SK-MEL-5 (cell line): ENCODE measurements at regions not wholly inside any gene's neighbourhood (a gene's known extent, or its start where the extent isn't known, plus 50 kb on each side); places are given as distances from the start of the nearest gene placed in this dataset.
"Not testable (repeated sequence)": the region's sequence is repeated elsewhere in the genome, so short reads cannot be mapped to it uniquely, and the experiment has no call there.

Experiments used
- DNase-seq: peaks from one replicate; pipeline ENCODE4 v3.0.0-alpha.2; 2016; ENCODE audit warnings: low read depth, low spot score
- in situ Hi-C: cut with HindIII; loops from 2 replicates; pipeline ENCODE4 v1.10.0; 2016; ENCODE audit warnings: low sequenced_read_pairs, high pct_unique_total_duplicates, low pct_unique_long_range_greater_than_20kb

DNA sequence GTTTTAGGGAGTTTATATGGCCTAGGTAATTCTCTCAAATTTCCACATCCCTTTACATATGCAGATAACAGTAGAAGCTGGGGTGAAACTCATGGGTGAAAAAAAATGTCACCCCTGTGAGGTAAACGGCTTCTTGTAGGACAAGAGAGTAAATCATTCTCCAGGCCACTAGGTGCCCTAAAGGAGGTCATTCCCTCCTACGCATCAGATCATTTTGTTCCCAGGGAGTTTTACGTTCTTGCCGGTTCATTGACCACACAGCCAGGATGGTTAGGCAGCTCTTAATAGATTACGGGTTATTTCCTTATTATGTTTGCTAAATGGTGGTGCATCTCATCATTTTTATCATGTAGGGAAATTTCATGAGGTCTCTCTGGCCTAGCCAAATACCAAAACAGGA, 225.8 kb upstream of the NOCT start:
- in situ Hi-C loops = no loop called here
- DNase-seq = no peak

DNA sequence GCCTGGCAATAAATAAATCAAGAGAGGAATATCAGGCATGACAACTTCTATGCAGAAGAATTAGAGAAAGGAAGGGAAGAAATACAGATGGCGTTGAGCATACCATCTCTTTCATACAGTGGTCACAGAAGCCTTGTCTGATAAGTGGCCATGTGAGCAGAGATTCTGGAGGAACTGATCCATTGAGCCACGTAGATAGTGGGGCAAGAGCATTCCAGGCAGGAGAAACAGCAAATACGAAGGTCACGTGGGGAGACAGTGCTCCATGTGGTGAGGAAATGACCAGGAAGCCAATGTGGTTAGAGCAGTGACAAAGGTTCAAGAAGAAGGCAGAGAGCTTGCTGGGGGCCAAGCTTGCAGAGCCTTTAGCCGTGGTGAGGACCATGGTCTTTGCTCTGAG, 226.7 kb upstream of the NOCT start:
- in situ Hi-C loops = no loop called here
- DNase-seq = no peak

DNA sequence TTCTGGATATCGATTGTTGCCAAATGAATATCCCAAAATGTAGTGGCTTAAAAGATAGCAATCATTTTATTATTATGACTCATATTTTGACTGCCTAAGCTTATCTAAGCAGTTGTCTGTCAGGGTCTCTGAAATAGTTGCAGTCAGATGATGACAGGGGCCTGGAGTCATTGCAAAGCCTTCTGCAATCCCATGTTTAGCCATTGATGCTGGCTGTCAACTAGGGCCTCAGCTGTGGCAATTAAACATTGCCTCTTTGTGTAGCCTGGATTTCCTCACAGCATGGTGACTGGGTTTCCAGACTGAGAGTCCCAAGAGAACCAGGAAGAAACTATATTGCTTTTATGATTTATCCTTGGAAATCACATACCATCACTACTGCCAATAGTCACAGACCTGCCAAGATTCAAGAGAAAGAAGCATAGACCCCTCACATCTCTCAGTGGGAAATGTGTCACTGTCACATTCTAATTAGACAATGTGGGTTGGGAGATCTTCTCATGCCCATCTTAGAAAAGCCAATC, 227.3 kb upstream of the NOCT start:
- DNase-seq = no peak
- in situ Hi-C loops = no loop called here

DNA sequence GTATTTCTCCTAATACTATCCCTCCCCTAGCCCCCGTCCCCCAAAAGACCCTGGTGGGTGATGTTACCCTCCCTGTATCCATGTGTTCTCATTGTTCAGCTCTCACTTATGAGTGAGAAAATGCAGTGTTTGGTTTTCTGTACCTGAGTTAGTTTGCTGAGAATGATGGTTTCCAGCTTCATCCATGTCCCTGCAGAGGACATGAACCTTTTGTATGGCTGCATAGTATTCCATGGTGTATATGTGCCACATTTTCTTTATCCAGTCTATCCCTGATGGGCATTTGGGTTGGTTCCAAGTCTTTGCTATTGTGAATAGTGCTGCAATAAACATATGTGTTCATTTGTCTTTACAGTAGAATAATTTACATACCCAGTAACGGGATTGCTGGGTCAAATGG, 235.8 kb upstream of the NOCT start:
- in situ Hi-C loops = not testable (repeated sequence)

DNA sequence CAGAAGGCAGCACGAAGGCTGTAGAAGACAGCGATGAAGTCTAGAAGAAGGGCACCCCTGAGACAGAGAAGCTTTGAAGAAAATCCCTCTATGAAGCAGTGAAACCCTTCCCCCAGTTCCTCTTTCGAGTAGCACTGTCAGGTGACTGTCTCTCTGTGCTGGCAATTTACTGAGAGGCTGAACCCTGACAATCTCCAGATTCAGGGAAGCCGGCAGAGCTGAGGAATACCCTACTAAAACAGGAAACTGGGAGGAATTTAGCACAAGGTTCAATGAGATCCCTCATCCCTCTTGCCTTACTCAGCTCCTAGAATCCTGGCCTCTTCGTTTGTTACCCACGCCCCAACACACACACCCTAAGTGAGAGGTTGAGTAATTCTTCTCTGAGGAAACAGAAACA, 239.7 kb upstream of the NOCT start:
- in situ Hi-C loops = no loop called here
- DNase-seq = no peak

More for the DNA sequence above, 235.8 kb upstream of the NOCT start:
- DNase-seq = not testable (repeated sequence)

DNA sequence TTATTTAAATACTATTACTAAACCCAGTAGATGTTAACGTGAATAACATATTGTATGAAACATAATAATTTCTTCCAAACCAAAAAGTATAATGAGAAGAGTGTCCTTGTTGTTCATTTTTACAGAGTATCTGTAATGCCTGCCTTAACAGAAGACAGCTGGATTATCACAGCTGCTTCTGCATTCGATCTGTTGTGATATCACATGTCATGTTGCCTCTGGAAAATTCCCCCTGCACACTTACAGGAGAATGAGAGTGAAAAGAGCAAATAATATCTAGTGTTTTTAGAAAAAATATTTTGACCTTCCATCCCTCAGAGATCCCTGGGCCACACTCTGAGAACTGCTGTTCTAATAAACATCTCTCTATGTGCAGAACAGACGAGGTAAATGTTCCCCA, 240.1 kb upstream of the NOCT start:
- no peak for DNase-seq
- in situ Hi-C loops = no loop called here

DNA sequence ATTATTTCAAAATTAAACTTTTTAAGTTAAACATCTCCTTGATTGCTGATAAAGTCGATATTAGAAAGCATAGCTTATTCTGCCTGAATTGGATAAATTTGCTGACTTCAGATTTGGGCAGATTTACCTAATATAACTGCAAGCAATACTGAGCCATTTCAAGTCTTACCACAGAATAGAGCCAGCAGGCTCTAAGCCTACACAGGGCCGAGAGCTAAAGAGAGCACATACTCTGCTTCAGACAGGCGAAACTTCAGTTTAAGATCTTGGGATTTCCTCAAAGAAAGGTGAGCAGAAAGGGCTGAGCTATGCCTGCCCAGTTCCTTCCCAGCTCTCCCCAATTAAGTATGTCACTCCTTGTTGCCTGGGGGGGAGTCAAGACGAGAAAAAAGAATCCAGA, 240.6 kb upstream of the NOCT start:
- DNase-seq = no peak
- in situ Hi-C loops = no loop called here

DNA sequence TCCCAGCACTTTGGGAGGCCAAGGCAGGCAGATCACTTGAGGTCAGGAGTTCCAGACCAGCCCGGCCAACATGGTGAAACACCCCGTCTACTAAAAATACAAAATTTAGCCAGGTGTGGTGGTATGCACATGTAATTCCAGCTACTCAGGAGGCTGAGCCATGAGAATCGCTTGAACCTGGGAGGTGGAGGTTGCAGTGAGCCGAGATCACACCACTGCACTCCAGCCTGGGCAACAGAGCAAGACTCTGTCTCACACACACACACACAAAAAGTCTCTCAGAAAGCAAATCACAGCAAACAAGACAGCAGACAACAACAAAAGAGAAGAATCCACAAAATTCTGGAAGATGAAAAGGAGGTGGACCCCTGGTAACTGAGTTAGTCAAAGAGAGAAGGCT, 241.5 kb upstream of the NOCT start:
- in situ Hi-C loops = not testable (repeated sequence)

DNA sequence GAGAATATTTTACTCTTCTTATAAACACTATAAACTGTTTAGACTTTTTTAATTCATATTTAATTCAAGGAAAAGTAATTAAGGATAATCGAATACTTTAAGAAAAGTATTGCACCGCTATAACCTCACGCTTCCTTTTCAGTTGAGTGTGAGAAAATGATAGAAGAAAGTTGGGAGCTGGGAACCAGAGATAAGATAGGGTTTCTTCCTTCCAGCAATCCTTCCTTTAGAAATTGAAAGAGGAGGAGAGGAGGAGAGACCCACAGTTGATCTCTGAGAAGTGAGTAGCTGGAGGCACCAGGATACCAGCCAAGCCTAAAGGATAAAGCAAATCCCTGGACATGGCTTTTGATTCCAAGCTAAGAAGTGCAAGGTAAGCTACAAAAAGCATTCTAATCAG, 242.3 kb upstream of the NOCT start:
- in situ Hi-C loops = no loop called here
- DNase-seq = no peak

More for the DNA sequence above, 241.5 kb upstream of the NOCT start:
- DNase-seq = not testable (repeated sequence)

DNA sequence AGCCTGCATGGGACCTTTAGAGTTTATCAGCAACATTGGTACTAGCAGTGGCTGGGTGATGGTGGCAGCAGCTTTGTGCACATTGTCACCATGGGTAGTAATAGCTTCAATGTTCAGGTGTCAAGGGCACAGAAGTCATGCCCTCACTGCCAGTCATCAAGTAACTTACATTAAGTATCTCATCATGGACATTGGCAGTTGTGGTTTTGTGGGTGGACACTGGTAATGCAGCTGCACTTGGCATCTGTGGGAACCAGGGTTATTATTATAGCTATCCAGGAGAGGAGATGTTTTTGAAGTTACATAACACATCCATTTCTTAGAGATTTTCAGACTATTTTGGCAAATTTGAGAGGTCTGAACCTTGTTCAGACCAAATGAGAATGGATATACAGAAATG, 243.2 kb upstream of the NOCT start:
- in situ Hi-C loops = no loop called here
- DNase-seq = no peak

DNA sequence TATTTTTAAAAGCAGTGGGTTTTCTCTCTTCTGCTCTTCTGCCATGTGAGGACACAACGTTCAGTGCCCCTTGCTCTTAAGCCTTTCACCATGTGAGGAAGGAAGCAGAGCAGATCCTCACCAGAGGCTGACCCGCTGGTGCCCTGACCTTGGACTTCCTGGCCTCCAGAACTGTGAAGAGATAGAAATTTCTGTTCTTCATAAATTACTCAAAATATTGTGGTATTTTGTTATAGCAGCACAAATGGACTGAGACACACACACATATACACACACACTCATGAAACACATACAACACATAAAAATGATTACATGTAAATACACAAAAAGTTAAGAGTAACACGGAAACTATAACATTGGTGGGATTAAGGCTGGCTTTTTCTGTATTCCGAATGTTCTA, 244.8 kb upstream of the NOCT start:
- in situ Hi-C loops = no loop called here
- no peak for DNase-seq

DNA sequence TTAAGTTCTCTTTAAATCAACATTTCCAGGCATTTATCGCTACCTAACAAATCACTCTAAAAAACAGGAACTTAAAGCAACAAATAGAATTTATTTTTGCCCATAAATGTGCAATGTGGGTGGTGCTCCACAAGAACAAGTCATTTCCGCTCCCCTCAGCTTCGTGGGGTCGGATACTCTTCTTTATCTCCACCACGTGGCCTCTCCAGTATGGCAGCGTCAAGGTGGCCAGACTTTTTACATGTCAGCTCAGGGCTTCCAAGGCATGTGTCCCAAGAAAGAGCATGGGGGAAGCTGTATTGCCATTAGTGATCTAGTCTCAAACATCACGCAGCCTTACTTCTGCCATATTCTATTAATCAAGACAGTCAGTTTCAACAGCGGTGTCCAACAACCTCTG, 249.2 kb upstream of the NOCT start:
- no peak for DNase-seq
- in situ Hi-C loops = no loop called here

DNA sequence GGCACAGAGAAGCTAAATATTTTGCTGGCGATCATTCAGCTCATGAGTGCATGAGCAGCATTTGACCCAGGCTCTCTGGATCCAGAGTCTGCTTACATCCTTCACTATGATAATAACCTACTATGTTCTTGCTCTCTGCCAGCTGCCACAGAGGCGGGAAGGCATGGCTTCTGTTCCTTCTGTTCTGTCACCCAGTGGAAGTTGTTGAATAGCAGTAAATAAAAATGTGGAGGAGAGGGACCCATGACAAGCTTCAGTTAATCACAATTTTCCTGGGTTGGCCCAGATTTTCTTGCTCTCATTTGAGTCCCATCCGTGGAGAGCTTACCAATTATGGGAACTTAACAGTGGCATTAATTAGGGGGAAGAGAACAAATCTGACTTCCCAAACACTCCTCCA, 250.1 kb upstream of the NOCT start:
- DNase-seq = no peak
- in situ Hi-C loops = no loop called here

DNA sequence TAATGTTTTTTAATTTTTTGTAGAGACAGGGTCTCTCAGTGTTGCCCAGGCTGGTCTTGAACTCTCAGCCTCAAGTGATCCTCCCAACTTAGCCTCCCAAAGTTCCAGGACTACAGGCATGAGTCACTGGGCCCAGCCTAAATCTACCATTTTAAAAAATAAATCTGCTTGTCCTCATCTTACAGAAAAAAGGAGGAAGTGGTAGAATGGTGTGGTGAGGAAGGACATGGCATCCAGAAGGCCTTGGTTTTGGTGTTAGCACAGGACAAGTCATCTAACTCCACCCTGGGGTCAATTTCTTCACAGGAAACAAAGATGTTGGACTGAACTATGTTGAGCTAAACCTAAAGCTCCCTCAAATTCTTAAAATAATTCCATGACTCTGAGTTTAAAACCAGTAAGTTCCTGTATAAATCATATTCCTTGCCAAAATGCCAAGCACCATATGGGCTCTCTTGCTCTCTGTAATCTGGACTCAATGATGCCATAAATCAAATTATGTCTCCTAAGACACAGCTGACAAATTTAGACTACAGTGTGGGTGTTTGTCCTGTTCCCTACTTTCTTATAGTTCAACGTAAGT, 253.9 kb upstream of the NOCT start:
- in situ Hi-C loops = no loop called here

DNA sequence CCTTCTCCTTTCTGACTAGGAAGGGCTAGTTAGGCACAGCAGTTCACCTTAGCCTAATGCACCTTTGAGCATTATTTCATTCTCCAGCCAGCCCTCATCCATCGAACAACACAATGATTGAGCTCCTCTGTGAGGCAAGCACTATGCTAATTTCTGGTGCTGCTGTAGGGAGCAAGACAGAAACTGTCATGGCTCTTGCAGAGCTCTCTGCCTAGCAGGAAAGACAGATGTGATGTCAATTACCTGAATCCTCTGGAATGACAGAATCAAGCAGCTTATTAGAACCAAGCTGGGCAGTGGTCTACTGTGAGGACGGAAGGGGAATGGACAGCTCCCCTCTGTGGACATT, 256.1 kb upstream of the NOCT start:
- no peak for DNase-seq
- in situ Hi-C loops = no loop called here

More for the DNA sequence above, 253.9 kb upstream of the NOCT start:
- no peak for DNase-seq

DNA sequence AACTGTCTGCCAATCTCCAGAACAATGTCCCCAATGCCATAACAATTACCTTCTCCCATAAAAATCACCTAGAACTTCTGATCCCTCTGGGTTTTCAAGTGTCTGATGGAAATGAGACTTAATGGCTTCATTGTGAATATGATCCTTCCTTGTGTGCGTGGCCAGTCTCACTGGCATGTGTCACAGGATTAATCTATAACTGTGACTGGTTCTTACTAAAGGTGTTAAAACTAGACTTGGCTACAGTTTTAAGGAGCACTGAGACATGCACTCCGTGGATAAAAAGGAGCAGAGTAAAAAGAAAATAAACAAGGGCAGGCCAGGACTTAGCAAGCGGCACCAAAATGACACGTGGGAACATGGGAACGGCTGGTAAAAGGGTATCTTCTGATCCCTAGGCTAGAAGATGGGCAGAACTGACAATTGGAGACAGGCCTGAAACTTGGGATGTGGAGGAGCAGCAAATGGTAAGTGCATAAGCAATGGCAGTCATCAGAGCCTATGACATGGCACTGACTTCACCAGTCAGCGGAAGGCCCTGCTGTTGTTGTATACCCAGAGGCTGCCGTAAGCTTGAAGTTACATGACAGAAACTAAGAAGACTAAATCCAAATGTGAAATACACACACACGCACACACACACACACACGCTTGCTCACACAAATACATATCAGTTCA, 256.6 kb upstream of the NOCT start:
- DNase-seq = no peak
- in situ Hi-C loops = no loop called here

DNA sequence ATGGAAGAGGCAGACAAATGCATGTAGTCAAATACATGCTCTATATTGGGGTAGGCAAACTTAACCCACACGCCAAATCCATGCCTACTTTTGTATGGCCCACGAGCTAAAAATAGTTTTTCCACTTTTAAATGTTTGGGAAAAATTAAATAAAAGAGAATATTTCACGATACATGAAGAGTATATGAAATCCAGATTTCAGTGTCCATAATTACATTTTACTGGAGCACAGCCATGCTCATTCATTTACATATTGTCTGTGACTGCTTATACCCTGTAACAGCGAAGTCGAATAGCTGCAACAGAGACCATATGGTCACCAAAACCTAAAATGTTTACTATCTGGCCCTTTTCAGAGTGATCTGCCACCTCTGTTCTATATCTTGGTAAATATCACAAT, 257.4 kb upstream of the NOCT start:
- DNase-seq = no peak
- in situ Hi-C loops = no loop called here

DNA sequence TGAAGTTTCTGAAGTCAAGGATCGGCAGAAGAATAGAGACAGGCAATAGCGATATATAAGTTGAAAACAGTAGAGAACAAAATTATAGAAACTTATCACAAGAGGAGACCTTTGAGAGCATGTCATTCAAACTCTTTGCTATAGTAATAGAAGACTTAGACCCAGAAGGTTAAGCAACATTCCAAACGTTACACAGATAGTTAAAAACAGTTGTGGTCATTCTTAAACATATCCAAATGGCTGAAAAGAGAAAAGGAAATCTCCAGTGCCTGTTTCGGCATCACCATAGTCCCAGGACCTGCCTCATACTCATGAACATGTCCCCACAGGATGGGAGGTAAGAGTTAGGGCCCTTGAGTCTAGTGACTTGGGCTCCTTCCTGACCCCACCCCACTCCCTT, 258.1 kb upstream of the NOCT start:
- in situ Hi-C loops = no loop called here
- DNase-seq = no peak

DNA sequence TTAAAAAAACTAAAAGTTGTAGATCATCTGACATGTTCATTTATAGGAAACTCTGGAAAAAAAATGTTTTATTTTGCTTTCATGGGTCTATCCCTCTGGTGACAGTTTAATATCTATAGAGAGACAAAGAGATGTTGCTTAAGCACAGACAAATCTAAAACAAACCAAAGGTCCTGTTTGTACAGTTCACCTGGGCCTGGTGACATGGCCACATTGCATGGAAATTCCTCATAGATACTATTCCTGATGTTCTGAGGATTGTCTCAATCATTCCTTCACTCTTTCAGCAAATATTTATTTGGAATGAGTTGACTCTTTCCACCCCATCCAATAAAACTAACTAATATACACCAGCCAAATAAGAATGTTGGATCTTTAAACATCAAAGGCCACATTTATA, 259.1 kb upstream of the NOCT start:
- in situ Hi-C loops = no loop called here
- DNase-seq = no peak

DNA sequence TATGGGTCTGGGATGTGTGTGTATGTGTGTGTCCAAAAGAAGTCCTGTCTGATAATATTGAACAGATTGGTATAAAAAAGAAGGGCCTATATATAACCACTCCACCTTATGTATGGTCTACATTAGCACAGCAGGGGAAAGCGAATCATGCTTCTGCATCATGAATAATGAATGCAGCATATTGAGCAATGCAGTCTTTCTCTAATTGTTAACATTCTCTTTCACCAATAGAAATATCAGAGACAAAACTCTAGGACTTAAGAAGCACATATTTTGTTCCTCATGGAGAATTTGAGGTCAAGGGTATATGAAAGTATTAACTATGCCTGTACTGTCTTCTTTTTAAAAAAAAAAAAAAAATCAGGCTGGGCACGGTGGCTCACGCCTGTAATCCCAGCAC, 264.3 kb upstream of the NOCT start:
- no peak for DNase-seq
- in situ Hi-C loops = no loop called here
